Activated CD4-positive, alpha-beta T cell treated with anti-CD3 and anti-CD28 coated beads for 36 hours (primary cell): ENCODE measurements at regions not wholly inside any gene's neighbourhood (a gene's known extent, or its start where the extent isn't known, plus 50 kb on each side); places are given as distances from the start of the nearest gene placed in this dataset.

Experiments
- ATAC-seq: fragments of 200-7000 bp; cut with Tn5 transposase; one replicate; pipeline ENCODE4 v1.10.0; 2021; ENCODE audit warnings: mild to moderate bottlenecking, moderate library complexity
- CTCF ChIA-PET: fragments of 350-600 bp; sonication (Branson Sonifier 250); formaldehyde crosslinking; loops from one replicate; lab custom pipeline; 2021; ENCODE audit warnings: antibody characterized with exemption; lab: Charles Lee
- POLR2A ChIA-PET: fragments of 350-600 bp; sonication (Branson Sonifier 250); formaldehyde crosslinking; loops from one replicate; lab custom pipeline; 2021; ENCODE audit warnings: antibody characterized with exemption, inconsistent platforms; lab: Charles Lee
- DNase-seq: peaks from one replicate; pipeline ENCODE4 v3.0.0-alpha.2; 2020
- H3K27ac Mint-ChIP-seq: one replicate; pipeline ENCODE4 v1.8.0; 2021; ENCODE audit warnings: mixed read lengths
- H3K27me3 Mint-ChIP-seq: one replicate; pipeline ENCODE4 v1.8.0; 2021; ENCODE audit warnings: mixed read lengths
- H3K36me3 Mint-ChIP-seq: one replicate; pipeline ENCODE4 v1.8.0; 2021; ENCODE audit warnings: low read depth, mixed read lengths
- H3K4me1 Mint-ChIP-seq: one replicate; pipeline ENCODE4 v1.8.0; 2021; ENCODE audit warnings: mixed read lengths
- H3K4me3 Mint-ChIP-seq: one replicate; pipeline ENCODE4 v1.8.0; 2021; ENCODE audit warnings: mild to moderate bottlenecking, moderate library complexity, mixed read lengths
- H3K9me3 Mint-ChIP-seq: one replicate; pipeline ENCODE4 v1.8.0; 2021; ENCODE audit warnings: low read depth, mixed read lengths
- intact Hi-C, 2 experiments: fragments of 100-400 bp; cut with DNase I in 1 of 2; cut with micrococcal nuclease in 1 of 2; formaldehyde crosslinking; loops; one replicate each; pipeline versions ENCODE4 v1.14.2 to v1.15.1; 2022 to 2024; cut with DNase I, micrococcal nuclease

- Mint-ChIP-seq H3K36me3 (no peaks in the 10 kb centered on the region), H3K4me3 (no peak overlapping the region), H3K27me3 (no peaks in the 10 kb centered on the region), H3K4me1 (peaks cover 7% of the 10 kb centered on the region), H3K27ac (no peak overlapping the region), H3K9me3 (no peaks in the 10 kb centered on the region)
- CTCF ChIA-PET, result no interaction called here
- DNase-seq, result no peak
- ATAC-seq, result no peak
- intact Hi-C loops, result loop anchor here in 1 of 2 experiments (5.0 kb wide), 1 partner anchor 76 kb away; no protein-coding TSS in a partner anchor
- POLR2A ChIA-PET, result no interaction called here
Observed at GRCh38 chr10:5588603-5589002, 63.8 kb downstream of the CALML3 start.
